Thymus (tissue), 11 donors: ENCODE measurements at regions not wholly inside any gene's neighbourhood (a gene's known extent, or its start where the extent isn't known, plus 50 kb on each side); places are given as distances from the start of the nearest gene placed in this dataset.

Source experiments
- DNase-seq, 9 donors: peaks; one replicate each; pipeline ENCODE4 v3.0.0-alpha.2; 2013; ENCODE audit warnings: low spot score in 9 of 9, low read depth in 6 of 9, missing footprints in 1 of 9
- H3K27ac ChIP-seq, 2 donors: one replicate each; pipeline ENCODE4 v1.5.1; 2013; ENCODE audit warnings: control low read depth in 1 of 2, low read depth in 1 of 2, low read length in 1 of 2, mild to moderate bottlenecking in 1 of 2, moderate library complexity in 1 of 2
- H3K27me3 ChIP-seq, 2 donors: one replicate each; pipeline ENCODE4 v1.5.1; 2013; ENCODE audit warnings: low read length in 1 of 2; ENCODE audit not compliant: control insufficient read depth in 2 of 2, insufficient read depth in 1 of 2
- H3K36me3 ChIP-seq, 2 donors: one replicate each; pipeline ENCODE4 v1.5.1; 2013; ENCODE audit warnings: low read length in 1 of 2, mild to moderate bottlenecking in 1 of 2, moderate library complexity in 1 of 2; ENCODE audit not compliant: control insufficient read depth in 2 of 2, insufficient read depth in 2 of 2
- H3K4me1 ChIP-seq, 2 donors: one replicate each; pipeline ENCODE4 v1.5.1; 2013; ENCODE audit warnings: low read length in 2 of 2; ENCODE audit not compliant: control insufficient read depth in 2 of 2, insufficient read depth in 2 of 2
- H3K4me3 ChIP-seq, 2 donors: one replicate each; pipeline ENCODE4 v1.5.1; 2013; ENCODE audit warnings: low read length in 2 of 2, control low read depth in 1 of 2, mild to moderate bottlenecking in 1 of 2
- H3K9me3 ChIP-seq, 2 donors: one replicate each; pipeline ENCODE4 v1.5.1; 2013; ENCODE audit warnings: low read length in 1 of 2, mild to moderate bottlenecking in 1 of 2; ENCODE audit not compliant: control insufficient read depth in 2 of 2, insufficient read depth in 1 of 2
- WGBS: extraction: QIAGEN DNeasy Blood & Tissue Kit; methylation state at CpG from one replicate; pipeline ENCODE4 v1.1.7; 2013; 5-methylcytosine and 5-hydroxymethylcytosine counted together
- donor health status: healthy.

- no peak overlapping the region for H3K27ac ChIP-seq
- DNase-seq, result no peak
- no peaks in the 10 kb centered on the region for H3K4me1 ChIP-seq
- no peak overlapping the region for H3K4me3 ChIP-seq
- no peaks in the 10 kb centered on the region for H3K27me3 ChIP-seq
- no peaks in the 10 kb centered on the region for H3K36me3 ChIP-seq
- H3K9me3 ChIP-seq, result no peaks in the 10 kb centered on the region
- 71% methylated on average over 5 of the region's 5 CpGs for WGBS
Observed at GRCh38 chr15:31934821-31935220, 95.5 kb upstream of the CHRNA7 start.

DNA sequence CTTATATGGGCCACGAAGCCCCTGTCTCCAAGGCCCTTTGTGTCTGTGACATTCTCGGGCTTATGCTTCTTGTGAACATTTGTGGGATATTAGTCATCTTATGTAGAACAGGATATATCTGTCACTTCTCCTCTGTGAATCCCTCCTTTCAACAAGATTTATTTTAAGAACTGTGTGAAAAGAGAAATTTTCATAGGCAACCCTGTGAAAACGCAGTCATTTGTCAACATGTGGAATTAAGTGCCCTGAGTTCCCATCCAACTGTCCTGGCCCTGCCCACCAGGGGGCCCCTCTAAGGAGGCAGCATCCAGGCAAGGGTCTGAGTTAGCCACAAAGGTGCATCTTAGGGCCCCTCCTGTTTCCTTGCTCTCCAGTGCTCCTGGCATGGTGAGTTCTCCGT lies 76.8 kb upstream of the CHRNA7 start:
- no peak for DNase-seq
- no peaks in the 10 kb centered on the region for H3K9me3 ChIP-seq
- no peak overlapping the region for H3K4me3 ChIP-seq
- no peaks in the 10 kb centered on the region for H3K36me3 ChIP-seq
- H3K27ac ChIP-seq, result no peak overlapping the region
- WGBS, result 87% methylated on average over 4 of the region's 4 CpGs
- no peaks in the 10 kb centered on the region for H3K4me1 ChIP-seq
- H3K27me3 ChIP-seq, result no peaks in the 10 kb centered on the region

DNA sequence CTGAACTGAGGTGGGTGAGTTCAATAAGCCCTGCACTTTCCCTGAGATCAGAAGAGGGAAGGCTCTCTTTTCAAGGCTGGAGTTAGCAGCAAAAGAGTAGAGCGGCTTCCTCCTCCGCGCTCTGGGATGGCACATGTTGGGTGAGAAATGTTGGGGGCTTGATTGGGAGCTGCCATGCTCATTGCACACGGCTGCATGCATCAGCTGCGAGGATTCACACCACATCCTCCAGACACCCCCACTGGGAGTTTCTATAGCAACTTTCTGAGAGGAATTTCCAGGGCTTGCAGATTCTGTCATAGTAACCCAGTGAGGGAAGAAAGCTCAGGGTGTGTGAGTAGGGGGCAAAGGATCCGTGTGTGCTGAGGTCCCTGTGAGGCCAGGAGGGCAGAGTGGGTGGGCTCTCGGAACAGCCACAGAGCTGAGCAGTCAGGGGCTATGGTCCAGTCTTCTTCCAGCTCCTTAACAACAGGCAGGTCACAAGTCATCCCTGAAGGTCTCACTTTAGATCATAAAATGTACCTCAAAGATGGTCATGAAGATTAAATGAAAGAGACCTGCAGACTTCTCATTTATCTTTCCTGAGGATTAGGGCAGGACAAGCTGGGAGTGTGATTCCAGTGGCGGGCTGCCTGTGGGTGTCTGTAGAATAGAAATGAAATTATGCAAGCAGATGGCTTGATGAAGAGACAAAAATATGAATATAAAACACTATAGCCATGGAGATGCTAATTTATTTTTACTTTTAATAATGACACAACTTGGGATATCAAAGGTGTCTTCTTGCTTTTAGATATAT lies 75.7 kb upstream of the CHRNA7 start:
- H3K4me1 ChIP-seq, result no peaks in the 10 kb centered on the region
- no peak overlapping the region for H3K4me3 ChIP-seq
- no peaks in the 10 kb centered on the region for H3K27me3 ChIP-seq
- no peak overlapping the region for H3K27ac ChIP-seq
- no peaks in the 10 kb centered on the region for H3K9me3 ChIP-seq
- no peaks in the 10 kb centered on the region for H3K36me3 ChIP-seq
- 90% methylated on average over 8 of the region's 8 CpGs for WGBS
- no peak for DNase-seq

- no peak for DNase-seq
- H3K4me3 ChIP-seq, result no peak overlapping the region
- no peaks in the 10 kb centered on the region for H3K4me1 ChIP-seq
- 70% methylated on average over 1 of the region's 1 CpG for WGBS
- H3K36me3 ChIP-seq, result no peaks in the 10 kb centered on the region
- no peak overlapping the region for H3K27ac ChIP-seq
- H3K27me3 ChIP-seq, result no peaks in the 10 kb centered on the region
- H3K9me3 ChIP-seq, result no peaks in the 10 kb centered on the region
Observed at GRCh38 chr15:31955734-31956133, 74.6 kb upstream of the CHRNA7 start.

DNA sequence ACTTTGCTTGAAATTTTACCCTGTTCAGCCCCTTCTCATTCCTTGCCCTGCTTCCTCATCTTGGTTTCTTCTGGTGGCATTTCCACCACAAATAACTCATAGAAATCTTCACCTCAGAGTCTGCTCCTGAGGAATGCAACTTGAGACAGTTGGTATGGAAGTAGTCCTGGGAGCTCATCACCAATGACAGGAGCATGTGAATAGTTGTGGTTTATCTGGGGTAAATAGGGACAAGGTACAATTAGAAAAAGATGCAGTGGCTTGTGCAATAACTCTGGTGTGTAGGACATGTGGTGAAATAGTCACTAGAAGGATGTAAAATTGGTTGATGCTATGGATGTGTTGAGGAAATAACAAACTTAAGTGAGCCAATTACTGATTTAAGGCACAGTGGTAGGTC lies 72.7 kb upstream of the CHRNA7 start:
- Histone ChIP-seq H3K27ac (no peak overlapping the region), H3K27me3 (no peaks in the 10 kb centered on the region), H3K36me3 (no peaks in the 10 kb centered on the region), H3K4me3 (no peak overlapping the region), H3K4me1 (no peaks in the 10 kb centered on the region), H3K9me3 (no peaks in the 10 kb centered on the region)
- DNase-seq, result no peak

- H3K9me3 ChIP-seq, result no peaks in the 10 kb centered on the region
- 95% methylated on average over 7 of the region's 7 CpGs for WGBS
Observed at GRCh38 chr15:31964586-31965307, 65.6 kb upstream of the CHRNA7 start.

GRCh38 chr15:31970007-31970406 lies 60.3 kb upstream of the CHRNA7 start:
- no peak for DNase-seq
- no peaks in the 10 kb centered on the region for H3K4me1 ChIP-seq

More at GRCh38 chr15:31964586-31965307, 65.6 kb upstream of the CHRNA7 start:
- DNase-seq, result no peak
- Histone ChIP-seq H3K27me3 (no peaks in the 10 kb centered on the region), H3K4me1 (no peaks in the 10 kb centered on the region), H3K4me3 (no peak overlapping the region), H3K36me3 (no peaks in the 10 kb centered on the region), H3K27ac (no peak overlapping the region)

DNA sequence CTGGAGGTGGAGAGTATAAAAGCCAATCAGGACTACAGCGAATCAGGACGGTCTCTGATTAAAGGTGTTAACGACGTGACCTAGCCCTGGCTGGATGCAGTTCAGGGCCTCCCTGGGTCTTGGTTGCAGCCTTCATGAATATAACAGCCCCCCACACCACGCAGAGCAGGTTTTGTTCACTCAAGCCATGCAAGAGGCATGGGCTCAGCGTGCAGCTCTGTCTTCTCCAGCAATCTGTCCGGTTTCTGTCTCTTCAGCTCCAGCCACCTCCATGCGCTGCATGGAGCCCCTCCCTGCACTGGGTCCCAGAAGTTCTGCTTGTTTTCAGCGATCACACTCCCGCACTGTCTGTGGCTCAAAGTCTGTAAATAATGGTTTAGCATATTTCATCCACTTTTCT lies 57.1 kb upstream of the CHRNA7 start:
- no peak overlapping the region for H3K4me3 ChIP-seq
- H3K36me3 ChIP-seq, result no peaks in the 10 kb centered on the region
- H3K9me3 ChIP-seq, result no peaks in the 10 kb centered on the region
- peaks cover 0 to 11% of the 10 kb centered on the region in 2 donors for H3K27me3 ChIP-seq
- no peak overlapping the region for H3K27ac ChIP-seq
- no peak for DNase-seq
- 90% methylated on average over 10 of the region's 10 CpGs for WGBS
- no peaks in the 10 kb centered on the region for H3K4me1 ChIP-seq

More at GRCh38 chr15:31970007-31970406, 60.3 kb upstream of the CHRNA7 start:
- Histone ChIP-seq H3K27ac (no peak overlapping the region), H3K9me3 (no peaks in the 10 kb centered on the region), H3K4me3 (no peak overlapping the region), H3K36me3 (no peaks in the 10 kb centered on the region), H3K27me3 (no peaks in the 10 kb centered on the region)
- WGBS, result 86% methylated on average over 4 of the region's 4 CpGs

GRCh38 chr15:31974154-31974794 lies 56.0 kb upstream of the CHRNA7 start:
- no peaks in the 10 kb centered on the region for H3K36me3 ChIP-seq
- peaks cover 0 to 11% of the 10 kb centered on the region in 2 donors for H3K27me3 ChIP-seq
- H3K4me3 ChIP-seq, result no peak overlapping the region
- no peaks in the 10 kb centered on the region for H3K4me1 ChIP-seq
- 77% methylated on average over 6 of the region's 6 CpGs for WGBS
- no peak for DNase-seq
- H3K27ac ChIP-seq, result no peak overlapping the region
- no peaks in the 10 kb centered on the region for H3K9me3 ChIP-seq
